Loucy (cell line): ENCODE measurements at regions not wholly inside any gene's neighbourhood (a gene's known extent, or its start where the extent isn't known, plus 50 kb on each side); places are given as distances from the start of the nearest gene placed in this dataset.

Source experiments
- EZH2phosphoT487 ChIP-seq: fragments of 200-600 bp; IDR thresholded peaks from 2 replicates; pipeline ENCODE4 v1.6.1; 2018; ENCODE audit warnings: antibody characterized with exemption, mild to moderate bottlenecking, moderate library complexity, borderline replicate concordance
- TF ChIP-seq, protein P1 (sequence below): fragments of 200-600 bp; sonication (generic); conservative IDR thresholded peaks from 2 replicates; pipeline ENCODE4 v1.5.1; 2014; ENCODE audit warnings: mild to moderate bottlenecking, antibody characterized with exemption, low read length

DNA sequence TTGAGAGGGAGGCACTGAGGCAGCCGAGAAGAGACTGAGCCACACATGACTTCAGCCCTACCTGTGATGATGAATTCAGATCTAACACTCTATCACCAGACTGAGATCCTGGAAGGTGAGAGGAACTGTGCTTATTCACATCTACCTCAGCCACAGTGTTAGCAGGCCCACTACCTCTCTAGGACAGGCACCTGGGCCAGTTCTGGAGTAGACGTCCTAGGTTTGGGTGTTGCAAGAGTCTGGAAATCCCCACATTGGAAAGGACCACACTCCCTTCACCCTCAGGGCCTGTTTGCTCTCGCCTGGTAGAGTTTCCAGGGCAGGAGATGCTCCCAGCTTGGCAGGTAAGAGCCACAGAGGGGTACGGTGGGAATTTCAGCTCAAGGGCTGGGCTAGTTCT lies 113.8 kb upstream of the CCL21 start:
- TF ChIP-seq, protein P1, sequence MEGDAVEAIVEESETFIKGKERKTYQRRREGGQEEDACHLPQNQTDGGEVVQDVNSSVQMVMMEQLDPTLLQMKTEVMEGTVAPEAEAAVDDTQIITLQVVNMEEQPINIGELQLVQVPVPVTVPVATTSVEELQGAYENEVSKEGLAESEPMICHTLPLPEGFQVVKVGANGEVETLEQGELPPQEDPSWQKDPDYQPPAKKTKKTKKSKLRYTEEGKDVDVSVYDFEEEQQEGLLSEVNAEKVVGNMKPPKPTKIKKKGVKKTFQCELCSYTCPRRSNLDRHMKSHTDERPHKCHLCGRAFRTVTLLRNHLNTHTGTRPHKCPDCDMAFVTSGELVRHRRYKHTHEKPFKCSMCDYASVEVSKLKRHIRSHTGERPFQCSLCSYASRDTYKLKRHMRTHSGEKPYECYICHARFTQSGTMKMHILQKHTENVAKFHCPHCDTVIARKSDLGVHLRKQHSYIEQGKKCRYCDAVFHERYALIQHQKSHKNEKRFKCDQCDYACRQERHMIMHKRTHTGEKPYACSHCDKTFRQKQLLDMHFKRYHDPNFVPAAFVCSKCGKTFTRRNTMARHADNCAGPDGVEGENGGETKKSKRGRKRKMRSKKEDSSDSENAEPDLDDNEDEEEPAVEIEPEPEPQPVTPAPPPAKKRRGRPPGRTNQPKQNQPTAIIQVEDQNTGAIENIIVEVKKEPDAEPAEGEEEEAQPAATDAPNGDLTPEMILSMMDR = no peak
- no peak for TF ChIP-seq EZH2phosphoT487
